ENCODE measurements at regions not wholly inside any gene's neighbourhood (a gene's known extent, or its start where the extent isn't known, plus 50 kb on each side); places are given as distances from the start of the nearest gene placed in this dataset.

DNA sequence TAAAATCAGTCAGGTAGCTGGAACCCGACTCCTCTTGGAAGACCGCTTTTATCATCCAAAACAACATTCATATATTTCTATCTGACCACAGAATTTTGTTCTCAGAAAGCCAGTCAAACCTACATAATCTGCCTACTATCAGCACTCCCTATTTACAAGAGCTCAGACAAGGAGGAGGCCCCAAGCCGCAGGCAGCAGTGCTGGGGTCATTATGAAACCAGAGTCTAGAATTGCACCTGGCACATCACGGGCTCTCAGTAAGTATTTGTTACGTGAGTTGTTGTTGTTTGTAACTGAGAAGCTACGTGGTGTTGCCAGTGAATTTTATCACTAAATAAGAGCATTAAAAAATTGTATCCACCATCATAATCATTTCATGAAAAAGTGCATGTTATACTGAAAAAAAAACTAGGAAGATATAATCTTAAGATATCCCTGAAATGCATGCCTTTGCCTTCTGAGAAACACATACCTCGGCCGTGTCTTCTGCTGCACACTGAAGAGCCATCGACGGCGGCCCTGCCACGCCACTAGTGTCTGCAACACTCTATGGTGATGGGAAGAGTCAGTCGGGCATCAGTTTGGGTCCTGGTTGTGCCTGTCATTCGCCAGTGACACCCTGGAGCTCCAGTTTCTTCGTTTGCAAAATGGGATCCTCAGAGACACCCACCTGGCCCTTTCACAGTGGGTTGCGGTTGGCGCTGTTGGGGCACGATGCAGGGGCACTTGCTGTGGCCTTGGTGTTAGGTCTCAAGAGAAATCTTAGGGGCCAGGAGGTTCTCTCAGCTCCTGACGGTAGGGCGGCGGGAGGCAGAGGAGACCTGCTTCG, 505.9 kb downstream of the EIPR1 start:
- DNase-seq (ENCODE audit: low spot score): no peak

DNA sequence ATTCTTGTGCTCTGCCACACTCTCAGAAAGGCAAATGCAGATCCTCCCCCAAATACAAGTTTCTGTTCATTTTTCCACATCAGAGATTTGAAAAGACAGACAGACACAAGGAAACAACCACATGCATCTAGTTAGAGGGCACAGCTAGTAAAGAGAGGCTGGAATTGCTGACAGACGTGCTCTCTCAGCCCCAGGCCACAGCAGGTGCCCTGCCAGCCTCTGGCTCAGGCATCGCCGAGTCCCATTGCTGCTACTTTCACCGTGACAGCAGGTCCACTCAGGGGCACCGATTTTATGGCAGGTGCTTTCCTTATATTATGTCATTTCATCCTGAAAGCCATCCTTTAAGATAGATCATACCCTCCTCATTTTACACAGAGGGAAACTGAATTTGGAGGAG, 507.5 kb downstream of the EIPR1 start:
- no peak for DNase-seq (ENCODE audit: low spot score)

DNA sequence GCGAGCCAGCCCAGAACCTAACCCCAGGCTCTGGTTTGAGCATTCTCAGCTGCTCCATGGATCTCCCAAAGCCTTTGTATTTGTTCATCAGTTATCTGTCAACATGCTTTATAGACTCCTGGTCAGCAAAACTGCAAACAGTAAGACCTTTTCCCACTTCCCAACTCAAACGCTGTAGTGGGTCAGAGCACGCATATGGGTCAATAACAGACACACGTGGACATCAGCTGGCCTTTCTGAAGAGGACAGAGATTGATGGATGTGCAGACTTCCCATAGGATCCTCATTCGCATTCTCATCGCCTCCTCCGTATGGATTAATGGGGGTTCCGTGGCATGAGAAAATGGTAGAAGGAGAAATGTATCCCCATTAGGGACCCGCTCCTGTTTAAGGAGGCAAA, 508.1 kb downstream of the EIPR1 start:
- DNase-seq (ENCODE audit: low spot score): no peak

DNA sequence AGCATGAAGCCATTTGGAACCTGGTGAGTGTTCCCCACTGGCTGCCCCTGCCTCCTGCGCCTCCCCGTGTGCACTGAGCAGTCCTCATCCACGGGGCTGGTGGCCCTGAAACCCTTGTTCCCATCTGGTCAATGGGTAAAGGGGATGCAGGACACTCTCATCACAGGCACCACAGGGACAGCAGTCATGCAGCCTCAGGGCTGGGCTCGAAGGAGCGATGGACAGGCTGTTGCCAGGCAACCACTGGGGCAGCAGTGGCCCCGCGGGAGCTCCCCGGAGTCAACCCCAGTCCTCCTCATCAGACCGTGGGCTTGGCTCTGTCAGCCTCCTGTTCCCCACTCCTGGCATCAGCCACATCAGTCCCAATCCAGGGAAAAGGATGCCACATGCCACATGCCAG, 509.5 kb downstream of the EIPR1 start:
- no peak for DNase-seq (ENCODE audit: low spot score)

DNA sequence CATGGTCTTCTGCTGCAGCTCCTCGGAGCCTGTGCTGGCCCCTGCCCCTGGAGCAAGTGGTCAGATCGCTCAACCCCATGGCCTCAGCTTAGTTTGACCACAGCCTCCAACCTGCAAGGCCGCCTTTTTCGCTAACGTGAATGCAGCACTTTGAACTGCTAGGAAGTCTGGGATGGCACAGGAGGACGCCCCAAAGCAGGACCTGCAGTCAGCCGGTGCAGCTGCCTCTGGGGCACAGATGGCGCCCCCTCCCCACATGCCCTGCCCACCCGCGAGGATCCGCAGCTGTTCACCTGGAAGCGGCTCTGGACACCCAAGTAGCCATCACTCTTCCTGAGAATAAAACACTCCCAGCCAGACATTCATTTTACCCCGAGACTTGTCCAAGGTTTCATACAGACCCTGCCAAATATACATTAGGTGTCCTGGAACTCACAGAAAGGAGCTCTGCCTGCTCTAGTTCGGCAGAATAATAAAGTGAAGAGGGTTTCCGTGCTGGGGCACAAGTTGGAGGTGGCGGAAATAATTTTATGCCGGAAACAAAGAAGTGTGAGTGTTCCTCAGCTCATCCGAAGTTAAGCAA, 510.1 kb downstream of the EIPR1 start:
- DNase-seq (ENCODE audit: low spot score): no peak

DNA sequence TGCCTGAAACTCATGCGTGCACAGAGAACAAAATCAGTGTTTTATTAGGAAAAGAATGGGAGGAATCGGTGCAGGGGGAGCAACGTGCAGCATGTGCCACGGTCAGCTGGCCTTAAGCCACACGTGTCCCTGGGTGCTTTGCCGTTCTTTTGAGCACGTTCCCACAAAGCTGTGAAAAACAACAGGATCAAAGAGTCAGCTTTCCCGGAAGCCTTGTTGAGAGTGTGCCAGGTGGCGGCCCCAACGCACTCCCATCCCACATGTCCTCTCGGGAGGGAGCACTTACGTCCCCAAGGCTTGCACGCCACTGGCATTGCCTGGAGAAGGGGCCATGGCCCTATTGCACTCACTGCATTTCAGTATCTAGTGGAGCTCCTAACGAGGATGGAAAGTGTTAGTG, 511.2 kb downstream of the EIPR1 start:
- DNase-seq (ENCODE audit: low spot score): no peak

DNA sequence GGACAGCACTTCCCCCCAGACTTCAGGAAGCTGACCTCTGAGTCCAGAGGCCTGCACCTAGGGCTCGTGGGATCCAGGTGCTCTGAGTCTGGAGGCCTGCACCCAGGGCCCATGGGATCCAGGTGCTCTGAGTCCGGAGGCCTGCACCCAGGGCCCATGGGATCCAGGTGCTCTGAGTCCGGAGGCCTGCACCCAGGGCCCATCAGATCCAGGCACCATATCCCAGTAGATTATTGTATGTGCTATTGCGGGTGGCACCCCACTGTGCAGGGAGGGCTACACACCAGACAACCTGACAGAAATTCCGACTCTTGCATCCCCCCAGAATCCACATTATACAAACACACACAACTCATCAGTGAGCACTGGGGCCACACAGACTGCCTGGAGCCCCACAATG, 515.2 kb downstream of the EIPR1 start:
- DNase-seq (ENCODE audit: low spot score): no peak

DNA sequence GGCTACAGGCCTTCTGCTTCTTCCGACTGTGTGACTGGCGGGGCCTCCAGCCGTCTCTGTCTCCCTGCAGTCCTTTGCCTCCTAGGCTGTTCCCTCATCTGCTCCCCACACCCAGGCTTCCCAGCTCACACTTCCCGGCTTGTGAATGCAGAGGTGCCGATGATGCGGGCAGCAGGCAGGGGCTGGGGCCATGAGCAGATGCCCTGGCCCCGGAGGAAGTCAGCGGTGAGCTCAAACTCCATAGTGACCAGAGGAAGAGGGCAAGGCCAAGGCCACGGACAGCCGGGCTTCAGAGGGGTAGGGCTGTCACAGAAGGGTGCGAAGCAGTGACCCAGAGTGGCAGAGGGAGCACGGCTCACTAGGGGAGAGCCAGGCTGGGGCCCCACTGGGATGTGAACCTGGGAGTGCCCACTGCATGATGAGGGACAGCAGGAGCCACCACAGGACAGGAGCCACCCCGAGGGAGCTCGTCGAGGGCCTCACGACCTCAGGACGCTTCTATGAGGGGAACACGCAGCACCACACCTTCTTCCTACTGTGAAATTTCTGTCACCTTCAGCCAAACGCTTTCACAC, 515.9 kb downstream of the EIPR1 start:
- DNase-seq (ENCODE audit: low spot score): no peak

DNA sequence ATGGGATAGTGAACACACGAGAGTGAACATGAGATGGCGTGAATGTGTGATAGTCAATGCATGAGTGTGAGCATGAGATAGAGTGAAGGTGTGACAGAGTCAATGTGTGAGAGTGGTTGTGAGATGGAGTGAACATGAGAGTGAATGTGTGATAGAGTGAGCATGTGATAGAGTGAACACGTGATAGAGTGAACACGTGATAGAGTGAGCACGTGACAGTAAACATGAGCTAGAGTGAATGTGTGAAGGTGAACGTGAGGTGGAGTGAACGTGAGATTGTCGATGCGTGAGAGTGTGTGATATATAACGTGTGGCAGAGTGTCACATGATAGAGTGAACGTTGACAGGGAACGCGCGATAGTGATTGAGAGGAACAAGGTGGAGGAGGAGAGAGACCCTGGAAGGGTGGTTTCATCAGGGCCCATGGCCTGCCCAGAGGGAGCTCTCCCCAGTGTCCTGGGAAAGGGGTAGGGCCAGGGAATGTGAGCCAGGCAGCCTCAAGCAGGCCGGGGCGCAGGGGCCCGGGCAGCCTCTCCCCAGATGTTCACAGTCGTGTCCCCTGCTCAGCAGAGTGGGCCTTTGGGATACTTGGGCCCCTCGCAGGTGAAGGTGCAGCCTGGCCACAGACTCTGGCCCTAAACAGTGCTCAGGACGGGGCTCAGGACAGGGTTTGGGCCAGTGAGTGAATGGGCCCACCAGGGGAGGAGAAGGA, 516.9 kb downstream of the EIPR1 start:
- DNase-seq (ENCODE audit: low spot score): no peak

DNA sequence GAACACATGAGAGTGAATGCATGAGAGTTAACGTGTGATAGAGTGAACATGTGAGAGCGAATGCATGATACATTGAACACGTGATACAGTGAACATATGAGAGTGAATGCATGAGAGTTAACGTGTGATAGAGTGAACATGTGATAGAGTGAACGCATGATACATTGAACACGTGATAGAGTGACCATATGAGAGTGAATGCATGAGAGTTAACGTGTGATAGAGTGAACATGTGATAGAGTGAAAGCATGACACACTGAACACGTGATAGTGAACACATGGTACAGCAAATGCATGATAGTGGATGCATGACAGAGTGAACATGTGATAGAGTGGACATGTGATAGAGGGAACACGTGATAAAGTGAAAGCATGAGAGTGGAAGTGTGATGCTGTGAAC, 517.9 kb downstream of the EIPR1 start:
- DNase-seq (ENCODE audit: low spot score): no peak

DNA sequence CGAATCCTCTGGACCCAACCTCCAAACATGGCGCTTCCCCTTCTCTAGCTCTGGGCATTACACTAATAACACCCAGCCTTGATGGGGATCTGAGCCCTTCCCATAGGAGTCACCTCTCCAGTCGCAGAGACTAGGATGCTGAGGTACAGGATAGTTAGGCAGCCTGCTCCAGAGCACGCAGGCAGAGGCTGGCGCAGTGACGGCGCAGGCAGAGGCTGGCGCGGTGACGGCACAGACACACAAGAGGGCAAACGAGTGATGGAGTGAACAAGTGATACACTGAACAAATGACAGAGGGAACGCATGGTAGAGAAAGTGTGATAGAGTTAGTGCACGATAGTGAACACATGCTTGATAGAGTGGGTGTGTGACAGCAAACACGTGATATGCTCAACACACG, 518.5 kb downstream of the EIPR1 start:
- no peak for DNase-seq (ENCODE audit: low spot score)

DNA sequence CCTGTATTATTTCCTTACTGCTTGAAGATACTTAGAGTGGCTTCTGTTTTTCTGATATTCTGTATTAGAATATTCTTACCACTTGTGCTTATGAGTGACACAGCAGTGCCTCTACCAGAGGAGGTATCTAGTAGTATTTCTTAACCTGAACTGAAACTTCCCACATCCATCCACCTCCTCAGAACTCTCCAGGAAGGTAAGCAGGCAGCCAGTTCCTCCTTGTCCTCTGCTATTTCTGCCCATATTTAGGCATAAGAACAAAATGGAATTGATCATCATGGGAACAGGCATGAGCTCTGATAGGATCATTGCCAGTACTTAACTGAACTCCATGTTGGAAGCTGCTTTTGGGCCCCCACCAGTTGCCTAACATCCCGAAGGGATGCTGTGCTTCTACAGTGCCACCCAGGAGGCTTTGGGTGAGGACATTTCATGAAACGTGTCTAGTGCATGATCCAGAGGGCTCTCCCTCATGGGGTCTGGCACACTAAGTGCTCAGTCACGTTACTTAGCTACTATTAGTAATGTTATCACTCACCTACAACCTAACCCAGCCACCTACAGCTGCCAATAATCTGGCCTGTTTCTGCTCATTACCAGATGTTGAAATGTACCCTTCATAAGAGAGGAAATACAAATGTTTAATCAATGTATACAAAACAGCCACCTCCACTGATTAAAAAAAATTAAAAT, 520.7 kb downstream of the EIPR1 start:
- no peak for DNase-seq (ENCODE audit: low spot score)

DNA sequence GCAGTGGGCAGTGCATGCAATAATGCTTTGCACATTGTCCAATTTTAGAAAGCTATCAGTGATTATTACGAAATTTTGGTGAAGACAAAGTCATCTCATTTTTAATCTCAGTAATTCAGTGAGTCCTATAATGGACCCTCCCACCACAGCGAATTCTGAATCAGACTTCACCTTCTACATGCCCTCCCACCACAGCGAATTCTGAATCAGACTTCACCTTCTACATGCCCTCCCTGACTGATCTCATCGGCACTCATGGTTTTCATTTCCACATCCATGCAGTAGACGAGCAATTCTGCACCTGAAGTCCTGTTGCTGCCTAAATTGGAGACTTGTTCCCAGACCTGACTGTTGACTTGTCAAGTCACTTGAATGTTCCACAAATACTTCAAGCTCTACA, 522.3 kb downstream of the EIPR1 start:
- no peak for DNase-seq (ENCODE audit: low spot score)

DNA sequence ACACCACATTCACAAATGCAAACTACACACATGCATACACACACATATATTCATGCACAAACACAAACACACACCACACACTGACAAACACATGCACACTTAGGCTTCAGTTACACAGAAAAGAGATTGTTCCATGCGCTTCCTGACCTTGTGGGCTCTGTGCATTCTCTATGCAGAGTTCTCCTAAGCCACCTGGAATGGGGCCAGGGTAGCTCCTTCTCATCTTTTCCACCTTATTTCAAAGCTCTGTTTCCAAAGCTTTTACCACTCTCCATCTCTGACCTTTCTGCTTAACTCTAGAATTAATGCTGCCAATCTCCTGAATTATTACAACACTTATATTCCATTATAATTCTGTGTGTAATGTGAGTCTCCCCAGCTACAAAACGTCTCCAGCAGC, 522.3 kb upstream of the MYT1L start:
- DNase-seq (ENCODE audit: low spot score): no peak

DNA sequence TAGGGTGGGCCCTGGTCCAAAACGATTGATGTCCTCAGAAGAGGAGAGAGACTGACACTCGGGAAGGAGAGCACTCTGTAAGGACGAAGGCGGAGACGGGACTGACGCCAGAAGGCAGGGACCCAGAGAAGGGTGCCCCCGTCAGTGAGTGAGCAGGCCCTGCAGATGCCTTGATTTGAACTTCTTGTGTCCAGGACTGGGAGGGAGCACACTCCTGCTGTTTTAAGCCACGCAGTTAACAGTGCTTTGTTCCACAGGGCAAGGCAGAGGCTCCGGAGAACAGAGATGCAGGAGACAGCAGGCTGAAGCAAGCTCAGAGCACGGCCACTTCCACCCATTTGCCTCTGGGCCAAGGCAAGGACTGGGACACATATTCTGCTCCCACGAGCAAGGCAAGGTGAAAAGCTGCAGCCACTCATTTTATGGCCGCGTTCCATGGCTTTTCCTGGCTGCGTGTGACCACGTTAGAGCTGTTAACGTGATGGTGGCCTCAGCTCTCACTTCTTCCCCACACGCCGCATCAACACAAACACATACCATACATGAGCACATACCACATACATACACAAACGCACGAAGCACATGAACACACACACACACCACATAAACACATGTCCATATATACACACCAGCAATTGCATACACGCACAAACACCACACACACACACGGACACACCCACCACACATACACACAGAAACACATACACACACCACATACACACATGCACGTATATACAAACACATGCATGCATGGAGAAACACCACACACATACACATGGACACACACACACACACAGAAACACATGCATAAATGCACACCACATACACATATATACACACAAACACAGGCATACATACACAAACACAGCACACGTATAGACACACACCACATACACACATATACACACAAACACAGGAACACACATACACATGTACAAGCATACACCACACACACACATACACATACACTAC, 521.0 kb upstream of the MYT1L start:
- no peak for DNase-seq (ENCODE audit: low spot score)

DNA sequence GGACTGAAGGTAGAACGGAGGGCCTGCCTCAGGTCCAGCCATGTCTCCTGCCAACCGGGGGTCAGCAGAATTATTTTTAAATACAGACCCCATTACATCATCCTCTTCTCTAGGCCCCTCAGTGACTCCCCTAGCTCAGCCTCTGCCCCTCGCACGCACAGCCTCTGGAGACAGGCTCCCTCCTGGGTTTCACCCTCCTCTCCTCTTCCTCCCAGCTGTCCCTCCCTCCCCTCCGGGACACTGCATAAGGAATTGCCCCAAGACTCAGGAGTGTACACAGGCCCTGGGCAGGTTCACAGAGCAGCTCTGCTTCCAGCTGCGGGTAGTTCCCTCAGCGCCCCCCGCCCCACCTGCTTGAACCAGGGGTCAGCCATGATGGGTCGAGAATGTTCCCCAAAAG, 520.2 kb upstream of the MYT1L start:
- no peak for DNase-seq (ENCODE audit: low spot score)

DNA sequence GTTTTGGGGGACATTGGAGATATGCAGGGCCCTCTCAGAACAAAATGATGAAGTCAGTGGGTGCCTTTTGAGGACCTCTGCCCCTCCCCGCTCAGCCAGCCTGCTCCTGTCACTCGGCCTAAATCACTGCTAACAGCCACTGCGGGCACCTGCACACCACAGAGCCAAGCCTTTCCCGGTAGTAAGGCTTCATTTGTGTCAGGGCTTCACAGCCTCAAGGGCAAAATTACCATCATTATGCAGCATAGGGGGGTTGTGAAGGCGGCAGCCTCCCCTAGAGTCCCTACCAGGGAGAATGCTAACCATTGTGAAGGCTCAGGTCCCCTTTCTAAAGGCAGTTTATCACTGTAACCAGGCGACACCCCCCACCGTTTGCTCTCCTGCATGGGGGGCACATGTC, 519.8 kb upstream of the MYT1L start:
- no peak for DNase-seq (ENCODE audit: low spot score)

DNA sequence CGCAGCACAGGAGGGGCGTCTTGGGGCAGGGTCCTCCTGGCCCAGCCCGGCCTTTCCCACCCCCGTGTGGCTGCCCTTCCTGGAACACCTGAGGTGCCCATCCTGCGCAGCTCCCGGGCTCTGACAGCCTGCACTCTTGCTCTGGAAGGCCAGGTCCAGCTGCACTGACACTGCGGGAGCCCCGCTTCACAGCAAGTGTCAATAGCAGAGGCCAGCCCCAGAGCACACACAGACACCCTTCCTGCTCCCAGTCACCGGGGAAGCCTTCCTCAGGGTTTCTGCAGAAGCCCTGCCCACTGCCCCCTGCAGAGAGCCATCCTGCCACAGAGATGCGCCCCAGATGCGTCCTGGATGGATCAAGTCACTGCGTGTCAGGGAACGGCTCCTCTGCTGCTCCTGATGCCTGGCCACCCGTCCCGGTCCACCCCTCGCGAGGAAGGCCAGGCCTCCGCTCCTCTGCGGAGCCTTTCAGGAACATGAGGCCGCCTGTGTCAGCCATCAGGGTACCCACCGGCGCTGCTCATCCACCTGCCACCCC, 519.2 kb upstream of the MYT1L start:
- DNase-seq (ENCODE audit: low spot score): no peak

DNA sequence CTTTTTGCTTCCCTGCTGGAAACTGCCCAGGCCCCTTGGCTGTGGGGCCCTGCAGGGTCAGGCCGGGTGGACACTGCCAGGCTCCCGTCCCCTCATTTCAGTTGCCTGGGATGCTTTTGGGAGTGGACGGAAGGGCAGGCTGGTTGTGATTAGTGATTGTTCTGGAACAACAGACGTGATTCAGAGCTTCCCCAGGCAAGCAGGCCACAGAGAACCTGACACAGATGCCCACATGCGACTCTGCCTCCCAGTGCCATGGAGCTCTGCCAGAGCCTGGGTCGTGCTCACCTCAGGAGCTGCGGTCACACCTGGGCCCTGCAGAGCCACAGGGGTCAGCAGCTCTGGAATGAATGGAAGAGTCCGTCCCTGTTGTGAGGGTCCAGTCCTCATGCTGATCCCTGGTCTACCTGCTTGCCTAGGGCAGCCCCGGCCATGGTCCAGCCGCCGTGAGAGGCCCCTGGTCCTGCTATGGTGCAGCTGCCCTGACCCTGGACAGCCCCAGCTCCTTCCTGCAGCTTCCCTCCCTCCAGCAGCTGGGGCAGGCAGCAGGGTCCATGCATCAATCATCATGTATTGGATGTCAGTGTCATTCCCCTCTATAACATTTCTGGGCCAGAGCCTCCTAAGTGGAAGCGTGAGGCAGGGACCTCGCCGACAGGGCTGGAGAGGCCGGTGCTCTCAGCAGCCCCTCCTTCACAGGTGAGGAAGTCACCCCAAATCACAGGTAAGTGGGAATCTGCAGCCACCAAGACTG, 518.6 kb upstream of the MYT1L start:
- DNase-seq (ENCODE audit: low spot score): no peak
